HEK293T (cell line): ENCODE measurements at regions not wholly inside any gene's neighbourhood (a gene's known extent, or its start where the extent isn't known, plus 50 kb on each side); places are given as distances from the start of the nearest gene placed in this dataset.

Experiments
- BHLHE40 ChIP-seq: fragments of 450-650 bp; IDR thresholded peaks from 2 replicates; pipeline ENCODE4 v1.6.1; 2016; ENCODE audit warnings: mild to moderate bottlenecking, moderate library complexity, borderline replicate concordance
- ELF4 ChIP-seq: fragments of 450-650 bp; IDR thresholded peaks from 2 replicates; pipeline ENCODE4 v1.6.1; 2017; ENCODE audit warnings: antibody characterized with exemption
- FOXA1 ChIP-seq: fragments of 450-650 bp; IDR thresholded peaks from 2 replicates; pipeline ENCODE4 v1.6.1; 2016; ENCODE audit warnings: mild to moderate bottlenecking
- FOXM1 ChIP-seq: fragments of 450-650 bp; IDR thresholded peaks from 2 replicates; pipeline ENCODE4 v1.6.1; 2017; ENCODE audit warnings: mild to moderate bottlenecking, borderline replicate concordance
- SUZ12 ChIP-seq: fragments of 450-650 bp; IDR thresholded peaks from 2 replicates; pipeline ENCODE4 v1.6.1; 2016; ENCODE audit warnings: mild to moderate bottlenecking

- no peak for TF ChIP-seq FOXM1
- TF ChIP-seq SUZ12, result no peak
- no peak for TF ChIP-seq FOXA1
- TF ChIP-seq ELF4, result no peak
- no peak for TF ChIP-seq BHLHE40
Measured at GRCh38 chr9:82780017-82780416, 282.9 kb downstream of the RASEF start.
